Fibroblast of peridontal ligament (primary cell): ENCODE measurements at regions not wholly inside any gene's neighbourhood (a gene's known extent, or its start where the extent isn't known, plus 50 kb on each side); places are given as distances from the start of the nearest gene placed in this dataset.
A peak's percentile ranks its signal among the peaks of the same experiment; 100 is the strongest.

Source experiments
- DNase-seq: peaks from one replicate; pipeline ENCODE4 v3.0.0-alpha.2; 2010; ENCODE audit errors: extremely low read depth

GRCh38 chr17:34527908-34528470 is 51.4 kb upstream of the TMEM132E start:
- no peak for DNase-seq

GRCh38 chr17:34527136-34527907 is 52.1 kb upstream of the TMEM132E start:
- DNase-seq = no peak

GRCh38 chr17:34525651-34526050 is 53.7 kb upstream of the TMEM132E start:
- DNase-seq = no peak

- no peak for DNase-seq
These were observed 57.4 kb upstream of the TMEM132E start for GRCh38 chr17:34521955-34522354.

GRCh38 chr17:34519282-34519681 is 60.1 kb upstream of the TMEM132E start:
- DNase-seq = no peak

- no peak for DNase-seq
These were observed 62.0 kb upstream of the TMEM132E start for GRCh38 chr17:34517406-34517805.

- DNase-seq = no peak
These were observed 67.5 kb upstream of the TMEM132E start for GRCh38 chr17:34511931-34512330.

- no peak for DNase-seq
These were observed 68.1 kb upstream of the TMEM132E start for GRCh38 chr17:34511265-34511664.

GRCh38 chr17:34504814-34505484 is 74.4 kb upstream of the TMEM132E start:
- no peak for DNase-seq

GRCh38 chr17:34503528-34504195 is 75.7 kb upstream of the TMEM132E start:
- no peak for DNase-seq

GRCh38 chr17:34502426-34502825 is 77.0 kb upstream of the TMEM132E start:
- DNase-seq = no peak

- DNase-seq = peak; percentile 26
These were observed 79.8 kb upstream of the TMEM132E start for GRCh38 chr17:34499576-34499975.

GRCh38 chr17:34493917-34494316 is 85.5 kb upstream of the TMEM132E start:
- DNase-seq = no peak

GRCh38 chr17:34487626-34488025 is 91.8 kb upstream of the TMEM132E start:
- no peak for DNase-seq

- no peak for DNase-seq
These were observed 92.6 kb upstream of the TMEM132E start for GRCh38 chr17:34486761-34487160.

- no peak for DNase-seq
These were observed 93.4 kb upstream of the TMEM132E start for GRCh38 chr17:34485999-34486398.

- DNase-seq = no peak
These were observed 95.1 kb upstream of the TMEM132E start for GRCh38 chr17:34484193-34484733.

GRCh38 chr17:34482730-34483129 is 96.7 kb upstream of the TMEM132E start:
- DNase-seq = no peak

GRCh38 chr17:34481779-34482178 is 97.6 kb upstream of the TMEM132E start:
- no peak for DNase-seq

- no peak for DNase-seq
These were observed 100.0 kb upstream of the TMEM132E start for GRCh38 chr17:34479371-34479770.

- no peak for DNase-seq
These were observed 101.1 kb upstream of the TMEM132E start for GRCh38 chr17:34478244-34478643.

- no peak for DNase-seq
These were observed 104.1 kb upstream of the TMEM132E start for GRCh38 chr17:34475296-34475695.
